ENCODE measurements at regions not wholly inside any gene's neighbourhood (a gene's known extent, or its start where the extent isn't known, plus 50 kb on each side); places are given as distances from the start of the nearest gene placed in this dataset.

GRCh38 chr9:12955510-12956163 lies 180.8 kb downstream of the LURAP1L start:
- no peak for DNase-seq (ENCODE audit: low read depth)
- no peak for TF ChIP-seq CTCF (IDR thresholded peaks at IDR 0.05; ENCODE audit: insufficient read depth, low read depth, low read length)
- no peak overlapping the region for H3K4me3 ChIP-seq (ENCODE audit: low read depth, low read length)

GRCh38 chr9:12956261-12956660 lies 181.4 kb downstream of the LURAP1L start:
- no peak for TF ChIP-seq CTCF (IDR thresholded peaks at IDR 0.05; ENCODE audit: insufficient read depth, low read depth, low read length)
- H3K4me3 ChIP-seq (ENCODE audit: low read depth, low read length): no peak overlapping the region
- DNase-seq (ENCODE audit: low read depth): peak; percentile 19

- TF ChIP-seq CTCF (IDR thresholded peaks at IDR 0.05; ENCODE audit: insufficient read depth, low read depth, low read length): no peak
- no peak overlapping the region for H3K4me3 ChIP-seq (ENCODE audit: low read depth, low read length)
- peak; percentile 34 for DNase-seq (ENCODE audit: low read depth)
Measured at GRCh38 chr9:12956805-12957204, 182.0 kb downstream of the LURAP1L start.

GRCh38 chr9:12958279-12958678 lies 183.5 kb downstream of the LURAP1L start:
- no peak for TF ChIP-seq CTCF (IDR thresholded peaks at IDR 0.05; ENCODE audit: insufficient read depth, low read depth, low read length)
- DNase-seq (ENCODE audit: low read depth): no peak
- no peak overlapping the region for H3K4me3 ChIP-seq (ENCODE audit: low read depth, low read length)

- DNase-seq (ENCODE audit: low read depth): no peak
- no peak for TF ChIP-seq CTCF (IDR thresholded peaks at IDR 0.05; ENCODE audit: insufficient read depth, low read depth, low read length)
- no peak overlapping the region for H3K4me3 ChIP-seq (ENCODE audit: low read depth, low read length)
Measured at GRCh38 chr9:12958708-12959107, 183.9 kb downstream of the LURAP1L start.

- no peak overlapping the region for H3K4me3 ChIP-seq (ENCODE audit: low read depth, low read length)
- DNase-seq (ENCODE audit: low read depth): no peak
- no peak for TF ChIP-seq CTCF (IDR thresholded peaks at IDR 0.05; ENCODE audit: insufficient read depth, low read depth, low read length)
Measured at GRCh38 chr9:12961276-12961809, 186.5 kb downstream of the LURAP1L start.

GRCh38 chr9:12963537-12963936 lies 188.7 kb downstream of the LURAP1L start:
- H3K4me3 ChIP-seq (ENCODE audit: low read depth, low read length): no peak overlapping the region
- no peak for DNase-seq (ENCODE audit: low read depth)
- no peak for TF ChIP-seq CTCF (IDR thresholded peaks at IDR 0.05; ENCODE audit: insufficient read depth, low read depth, low read length)

Measured in fibroblast of villous mesenchyme (primary cell).